ENCODE measurements at regions not wholly inside any gene's neighbourhood (a gene's known extent, or its start where the extent isn't known, plus 50 kb on each side); places are given as distances from the start of the nearest gene placed in this dataset.

DNA sequence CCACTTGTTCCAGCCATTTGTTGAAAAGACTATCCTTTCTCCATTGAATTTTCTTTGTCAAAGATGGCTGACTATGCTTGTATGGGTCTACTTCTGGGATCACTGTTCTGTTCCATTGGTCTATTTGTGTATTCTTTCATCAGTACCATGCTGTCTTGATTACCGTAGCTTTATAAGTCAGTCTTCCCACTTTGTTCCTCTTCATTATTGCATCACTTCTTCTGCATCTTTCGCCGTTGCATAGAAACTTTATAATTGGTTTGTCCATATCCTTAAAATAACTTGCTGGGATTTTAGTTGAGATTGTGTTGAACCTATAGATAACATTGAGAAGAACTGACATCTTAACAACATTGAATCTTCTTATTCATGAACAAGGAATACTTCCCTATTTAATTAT lies 598.8 kb downstream of the TBC1D22A start:
- no peak for TF ChIP-seq EZH2phosphoT487 (IDR thresholded peaks at IDR 0.05; ENCODE audit: borderline replicate concordance, low read length)
- TF ChIP-seq, protein P1, sequence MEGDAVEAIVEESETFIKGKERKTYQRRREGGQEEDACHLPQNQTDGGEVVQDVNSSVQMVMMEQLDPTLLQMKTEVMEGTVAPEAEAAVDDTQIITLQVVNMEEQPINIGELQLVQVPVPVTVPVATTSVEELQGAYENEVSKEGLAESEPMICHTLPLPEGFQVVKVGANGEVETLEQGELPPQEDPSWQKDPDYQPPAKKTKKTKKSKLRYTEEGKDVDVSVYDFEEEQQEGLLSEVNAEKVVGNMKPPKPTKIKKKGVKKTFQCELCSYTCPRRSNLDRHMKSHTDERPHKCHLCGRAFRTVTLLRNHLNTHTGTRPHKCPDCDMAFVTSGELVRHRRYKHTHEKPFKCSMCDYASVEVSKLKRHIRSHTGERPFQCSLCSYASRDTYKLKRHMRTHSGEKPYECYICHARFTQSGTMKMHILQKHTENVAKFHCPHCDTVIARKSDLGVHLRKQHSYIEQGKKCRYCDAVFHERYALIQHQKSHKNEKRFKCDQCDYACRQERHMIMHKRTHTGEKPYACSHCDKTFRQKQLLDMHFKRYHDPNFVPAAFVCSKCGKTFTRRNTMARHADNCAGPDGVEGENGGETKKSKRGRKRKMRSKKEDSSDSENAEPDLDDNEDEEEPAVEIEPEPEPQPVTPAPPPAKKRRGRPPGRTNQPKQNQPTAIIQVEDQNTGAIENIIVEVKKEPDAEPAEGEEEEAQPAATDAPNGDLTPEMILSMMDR (IDR thresholded peaks at IDR 0.05; ENCODE audit: low read depth, low read length, poor library complexity, severe bottlenecking) = no peak
